ENCODE measurements at regions not wholly inside any gene's neighbourhood (a gene's known extent, or its start where the extent isn't known, plus 50 kb on each side); places are given as distances from the start of the nearest gene placed in this dataset.

DNA sequence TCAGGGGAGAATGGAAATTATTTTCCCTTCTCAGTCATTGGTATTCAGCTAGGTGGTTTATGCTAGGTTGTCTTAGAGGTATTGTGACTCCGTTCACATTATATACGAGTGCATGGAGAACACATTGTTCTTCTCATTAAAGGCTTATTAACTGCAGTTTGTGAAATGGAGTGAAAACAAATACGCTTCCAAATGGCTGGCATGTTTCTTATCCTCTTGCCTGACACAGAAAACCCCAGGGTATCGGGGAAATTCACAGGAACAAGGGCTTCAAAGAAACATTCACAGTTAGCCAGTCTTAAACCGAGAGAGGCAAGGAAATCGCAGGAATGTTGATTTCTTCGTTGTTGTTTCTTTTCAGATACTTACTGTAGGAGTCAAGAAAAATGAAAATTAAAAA lies 1047.9 kb upstream of the RBFOX1 start:
- TF ChIP-seq, protein P1, sequence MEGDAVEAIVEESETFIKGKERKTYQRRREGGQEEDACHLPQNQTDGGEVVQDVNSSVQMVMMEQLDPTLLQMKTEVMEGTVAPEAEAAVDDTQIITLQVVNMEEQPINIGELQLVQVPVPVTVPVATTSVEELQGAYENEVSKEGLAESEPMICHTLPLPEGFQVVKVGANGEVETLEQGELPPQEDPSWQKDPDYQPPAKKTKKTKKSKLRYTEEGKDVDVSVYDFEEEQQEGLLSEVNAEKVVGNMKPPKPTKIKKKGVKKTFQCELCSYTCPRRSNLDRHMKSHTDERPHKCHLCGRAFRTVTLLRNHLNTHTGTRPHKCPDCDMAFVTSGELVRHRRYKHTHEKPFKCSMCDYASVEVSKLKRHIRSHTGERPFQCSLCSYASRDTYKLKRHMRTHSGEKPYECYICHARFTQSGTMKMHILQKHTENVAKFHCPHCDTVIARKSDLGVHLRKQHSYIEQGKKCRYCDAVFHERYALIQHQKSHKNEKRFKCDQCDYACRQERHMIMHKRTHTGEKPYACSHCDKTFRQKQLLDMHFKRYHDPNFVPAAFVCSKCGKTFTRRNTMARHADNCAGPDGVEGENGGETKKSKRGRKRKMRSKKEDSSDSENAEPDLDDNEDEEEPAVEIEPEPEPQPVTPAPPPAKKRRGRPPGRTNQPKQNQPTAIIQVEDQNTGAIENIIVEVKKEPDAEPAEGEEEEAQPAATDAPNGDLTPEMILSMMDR (IDR thresholded peaks at IDR 0.05; ENCODE audit: low read depth, low read length), result no peak
- no peak for DNase-seq (ENCODE audit: extremely low read depth, low read depth)

DNA sequence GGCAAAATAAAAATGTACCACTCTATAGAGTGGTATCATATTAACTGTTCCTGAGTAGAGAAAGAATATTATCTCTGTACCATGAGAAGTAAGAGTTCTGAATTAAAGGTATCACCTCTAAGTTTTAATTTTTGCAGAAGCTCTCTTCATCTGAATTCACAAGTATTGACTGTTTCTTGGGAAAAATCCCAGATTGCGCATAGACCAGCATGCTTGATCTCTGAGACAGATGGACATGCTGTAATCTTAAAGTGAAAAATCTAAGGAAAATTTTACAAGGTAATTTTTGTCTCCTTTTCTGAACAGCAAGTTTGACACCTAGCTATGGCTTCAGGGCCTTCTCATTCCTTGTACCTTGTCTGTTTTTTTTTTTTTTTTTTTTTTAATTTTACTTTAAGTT lies 1050.7 kb upstream of the RBFOX1 start:
- TF ChIP-seq, protein P1 (IDR thresholded peaks at IDR 0.05; ENCODE audit: low read depth, low read length), result no peak
- no peak for DNase-seq (ENCODE audit: extremely low read depth, low read depth)

DNA sequence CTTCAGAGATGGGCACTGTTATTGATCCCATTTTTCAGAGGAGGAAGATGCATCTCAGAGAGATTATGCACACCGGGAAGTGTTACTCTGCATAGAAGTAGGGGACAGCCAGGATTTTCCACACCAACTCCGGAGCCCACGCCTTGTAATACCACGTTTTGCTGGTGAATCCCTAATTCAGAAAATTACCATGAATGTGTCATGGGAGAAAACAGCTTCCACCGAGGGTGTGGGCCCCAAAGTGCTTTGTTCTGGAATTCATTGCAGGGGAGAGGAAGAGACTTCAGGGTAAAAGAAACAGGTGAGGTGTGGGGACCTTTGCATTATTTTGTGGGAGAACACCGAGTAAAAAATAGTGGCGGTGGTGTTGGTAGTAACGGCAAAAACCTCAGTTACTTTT lies 1051.4 kb upstream of the RBFOX1 start:
- TF ChIP-seq, protein P1 (IDR thresholded peaks at IDR 0.05; ENCODE audit: low read depth, low read length), result no peak
- DNase-seq (ENCODE audit: extremely low read depth, low read depth), result no peak

DNA sequence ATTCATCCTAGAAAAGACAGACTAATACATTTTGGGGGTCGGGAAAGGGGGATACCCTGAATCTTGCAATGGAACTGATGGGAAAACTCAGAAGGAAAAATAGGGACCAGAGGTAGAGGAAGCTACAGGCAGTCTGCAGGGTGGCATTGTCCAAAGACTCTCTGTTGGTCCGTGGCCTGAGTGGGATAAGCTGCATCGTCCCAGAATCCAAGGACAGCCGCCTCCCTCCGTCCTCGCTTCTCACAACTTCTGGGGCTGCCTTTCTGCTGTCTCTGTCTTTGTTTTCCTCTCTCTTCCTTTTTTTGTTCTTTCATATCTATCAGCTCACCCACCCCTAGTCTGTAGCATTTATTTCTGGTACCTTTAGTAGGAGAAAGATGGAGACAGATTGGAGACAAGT lies 1052.6 kb upstream of the RBFOX1 start:
- TF ChIP-seq, protein P1 (IDR thresholded peaks at IDR 0.05; ENCODE audit: low read depth, low read length), result no peak
- DNase-seq (ENCODE audit: extremely low read depth, low read depth), result no peak

DNA sequence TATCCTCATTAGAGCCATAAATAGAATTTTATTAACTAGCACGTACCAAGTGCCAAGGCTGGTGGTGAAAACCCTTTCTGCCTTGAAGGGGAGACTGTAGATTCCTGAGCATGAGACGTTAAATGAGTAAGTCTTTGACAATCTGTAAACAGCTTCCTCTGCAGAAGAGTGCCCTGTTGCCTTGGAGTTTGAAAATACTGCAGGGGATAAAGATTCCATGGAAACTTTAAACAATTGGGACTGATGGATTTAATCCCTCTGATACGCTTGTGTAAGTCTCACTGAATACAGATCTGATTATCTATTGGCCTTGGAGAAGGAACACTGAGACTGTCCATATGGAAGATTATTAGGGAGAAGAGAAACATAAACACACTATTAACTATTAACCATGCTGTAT lies 1053.4 kb upstream of the RBFOX1 start:
- TF ChIP-seq, protein P1 (IDR thresholded peaks at IDR 0.05; ENCODE audit: low read depth, low read length), result no peak
- no peak for DNase-seq (ENCODE audit: extremely low read depth, low read depth)

DNA sequence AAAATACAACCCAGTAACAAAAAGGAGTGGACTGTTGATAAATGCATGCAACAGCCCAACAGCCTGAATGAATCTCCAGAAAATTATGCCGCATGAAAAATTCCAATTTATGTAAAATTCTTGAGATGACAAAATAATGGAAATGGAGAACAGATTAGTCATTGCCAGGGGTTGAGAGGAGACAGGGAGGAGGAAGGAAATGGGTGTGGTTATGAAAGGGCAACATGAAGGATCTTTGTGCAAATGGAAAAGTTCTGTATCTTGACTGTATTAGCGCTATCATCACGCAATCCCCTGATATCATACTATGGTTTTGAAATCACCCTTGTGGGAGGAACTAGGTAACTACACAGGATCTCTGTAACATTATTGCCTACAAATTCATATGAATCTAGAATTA lies 1058.3 kb upstream of the RBFOX1 start:
- DNase-seq (ENCODE audit: extremely low read depth, low read depth), result no peak
- TF ChIP-seq, protein P1 (IDR thresholded peaks at IDR 0.05; ENCODE audit: low read depth, low read length), result no peak

DNA sequence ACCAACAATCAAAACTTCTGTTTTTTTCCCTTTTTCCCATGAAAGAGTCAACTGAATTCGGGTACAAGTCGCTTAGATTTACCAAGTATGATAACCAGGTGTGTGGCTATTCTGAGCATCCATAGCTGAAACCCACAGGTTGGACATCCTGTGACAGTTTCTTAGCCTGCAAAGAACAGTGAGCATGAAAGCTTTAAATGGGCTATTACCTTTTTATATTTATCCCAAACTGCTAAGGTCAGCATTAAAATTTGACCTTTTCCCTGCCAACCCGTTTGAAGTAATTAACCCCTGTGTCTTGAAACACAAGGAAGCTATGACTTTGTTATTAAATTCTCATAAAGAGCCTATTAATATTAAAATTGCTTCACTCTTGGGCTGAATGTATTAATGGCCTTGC lies 1065.0 kb upstream of the RBFOX1 start:
- TF ChIP-seq, protein P1 (IDR thresholded peaks at IDR 0.05; ENCODE audit: low read depth, low read length), result no peak
- no peak for DNase-seq (ENCODE audit: extremely low read depth, low read depth)
